ENCODE measurements at regions not wholly inside any gene's neighbourhood (a gene's known extent, or its start where the extent isn't known, plus 50 kb on each side); places are given as distances from the start of the nearest gene placed in this dataset.

- no peak for ATAC-seq
- TF ChIP-seq BACH2 (CRISPR knock-in tag; IDR thresholded peaks at IDR 0.05; ENCODE audit: borderline replicate concordance) (no peak), POU6F1 (CRISPR knock-in tag; IDR thresholded peaks at IDR 0.05; ENCODE audit: borderline replicate concordance, low read depth) (no peak), ARNTL (CRISPR knock-in tag; IDR thresholded peaks at IDR 0.05; ENCODE audit: borderline replicate concordance, low read depth) (no peak), ZFP30 (CRISPR knock-in tag; IDR thresholded peaks at IDR 0.05) (no peak), ZNF70 (CRISPR knock-in tag; IDR thresholded peaks at IDR 0.05) (no peak), PATZ1 (CRISPR knock-in tag; IDR thresholded peaks at IDR 0.05; ENCODE audit: borderline replicate concordance) (no peak), PPARA (CRISPR knock-in tag; IDR thresholded peaks at IDR 0.05; ENCODE audit: borderline replicate concordance) (no peak), SNAI2 (CRISPR knock-in tag; IDR thresholded peaks at IDR 0.05) (no peak), ZFP3 (CRISPR knock-in tag; IDR thresholded peaks at IDR 0.05) (no peak), GLIS3 (CRISPR knock-in tag; IDR thresholded peaks at IDR 0.05) (no peak), TSHZ2 (CRISPR knock-in tag; IDR thresholded peaks at IDR 0.05) (no peak), CSDC2 (CRISPR knock-in tag; IDR thresholded peaks at IDR 0.05) (no peak), OSR1 (CRISPR knock-in tag; IDR thresholded peaks at IDR 0.05) (no peak), CREB5 (CRISPR knock-in tag; IDR thresholded peaks at IDR 0.05; ENCODE audit: low read depth) (no peak), ZNF8 (CRISPR knock-in tag; IDR thresholded peaks at IDR 0.05) (no peak), ZC3H10 (CRISPR knock-in tag; IDR thresholded peaks at IDR 0.05) (no peak), ISL1 (CRISPR knock-in tag; IDR thresholded peaks at IDR 0.05) (no peak)
Measured at GRCh38 chr5:68591850-68592249, 376.3 kb downstream of the PIK3R1 start.

GRCh38 chr5:68592351-68592750 lies 376.8 kb downstream of the PIK3R1 start:
- TF ChIP-seq CREB5 (CRISPR knock-in tag; IDR thresholded peaks at IDR 0.05; ENCODE audit: low read depth): no peak
- TF ChIP-seq OSR1 (CRISPR knock-in tag; IDR thresholded peaks at IDR 0.05): no peak
- TF ChIP-seq GLIS3 (CRISPR knock-in tag; IDR thresholded peaks at IDR 0.05): no peak
- no peak for TF ChIP-seq ZNF8 (CRISPR knock-in tag; IDR thresholded peaks at IDR 0.05)
- TF ChIP-seq TOX (CRISPR knock-in tag; IDR thresholded peaks at IDR 0.05; ENCODE audit: borderline replicate concordance): no peak
- TF ChIP-seq ZNF70 (CRISPR knock-in tag; IDR thresholded peaks at IDR 0.05): no peak
- no peak for TF ChIP-seq SNAI2 (CRISPR knock-in tag; IDR thresholded peaks at IDR 0.05)
- TF ChIP-seq RARB (CRISPR knock-in tag; IDR thresholded peaks at IDR 0.05): no peak
- no peak for TF ChIP-seq TCF4 (CRISPR knock-in tag; IDR thresholded peaks at IDR 0.05; ENCODE audit: borderline replicate concordance)
- TF ChIP-seq POU6F1 (CRISPR knock-in tag; IDR thresholded peaks at IDR 0.05; ENCODE audit: borderline replicate concordance, low read depth): no peak
- TF ChIP-seq ZNF565 (CRISPR knock-in tag; conservative IDR thresholded peaks at IDR 0.05; ENCODE audit: low read depth): no peak
- TF ChIP-seq ARNTL (CRISPR knock-in tag; IDR thresholded peaks at IDR 0.05; ENCODE audit: borderline replicate concordance, low read depth): no peak
- TF ChIP-seq PATZ1 (CRISPR knock-in tag; IDR thresholded peaks at IDR 0.05; ENCODE audit: borderline replicate concordance): no peak
- no peak for TF ChIP-seq CSRNP3 (CRISPR knock-in tag; IDR thresholded peaks at IDR 0.05)
- ATAC-seq: no peak

Data from SK-N-SH treated with all-trans-retinoic acid at 6 μM for 48 hours (cell line).